CD4-positive, alpha-beta T cell (primary cell): ENCODE measurements at regions not wholly inside any gene's neighbourhood (a gene's known extent, or its start where the extent isn't known, plus 50 kb on each side); places are given as distances from the start of the nearest gene placed in this dataset.
"Not testable (repeated sequence)": the region's sequence is repeated elsewhere in the genome, so short reads cannot be mapped to it uniquely, and the experiment has no call there.

Experiments used
- ATAC-seq: fragments of 200-7000 bp; cut with Tn5 transposase; one replicate; pipeline ENCODE4 v1.10.0; 2022; ENCODE audit warnings: mild to moderate bottlenecking; ENCODE audit not compliant: poor library complexity
- CTCF ChIA-PET: fragments of 350-600 bp; sonication (Branson Sonifier 250); formaldehyde crosslinking; loops from one replicate; lab custom pipeline; 2021; ENCODE audit warnings: antibody characterized with exemption, inconsistent platforms; lab: Charles Lee
- POLR2A ChIA-PET: fragments of 350-600 bp; sonication (Branson Sonifier 250); formaldehyde crosslinking; loops from one replicate; lab custom pipeline; 2021; ENCODE audit warnings: antibody characterized with exemption, inconsistent platforms; lab: Charles Lee
- DNase-seq, 14 experiments: peaks; one replicate each; pipeline ENCODE4 v3.0.0-alpha.2; 2013 to 2020; ENCODE audit warnings: mixed read lengths in 2 of 14
- H3K27ac ChIP-seq, 2 donors: one replicate each; pipeline versions ENCODE4 v1.5.1 to v1.7.0; 2013; ENCODE audit warnings: low read length in 2 of 2, low read depth in 1 of 2, mild to moderate bottlenecking in 1 of 2
- H3K27me3 ChIP-seq, 2 experiments: 1 replicate in 1 of 2; 2 replicates in 1 of 2; pipeline versions ENCODE4 v1.6.1 to v1.7.0; 2013; ENCODE audit warnings: low read length in 2 of 2, control low read depth in 1 of 2, mild to moderate bottlenecking in 1 of 2, moderate library complexity in 1 of 2; ENCODE audit not compliant: insufficient read depth in 2 of 2, control insufficient read depth in 1 of 2
- H3K36me3 ChIP-seq: one replicate; pipeline ENCODE4 v1.6.1; 2013; ENCODE audit warnings: low read length, control low read depth; ENCODE audit not compliant: insufficient read depth
- H3K4me1 ChIP-seq: one replicate; pipeline ENCODE4 v1.6.1; 2013; ENCODE audit warnings: low read length, control low read depth; ENCODE audit not compliant: insufficient read depth
- H3K4me3 ChIP-seq: one replicate; pipeline ENCODE4 v1.5.1; 2013; ENCODE audit warnings: mild to moderate bottlenecking, low read length, moderate library complexity
- H3K9me3 ChIP-seq, 2 experiments: 1 replicate in 1 of 2; 2 replicates in 1 of 2; pipeline versions ENCODE4 v1.6.1 to v1.7.0; 2013; ENCODE audit warnings: low read length in 2 of 2, mild to moderate bottlenecking in 2 of 2, control low read depth in 1 of 2, moderate library complexity in 1 of 2; ENCODE audit not compliant: control insufficient read depth in 1 of 2, insufficient read depth in 1 of 2
- H3K27ac Mint-ChIP-seq: one replicate; pipeline ENCODE4 v1.8.0; 2020; ENCODE audit warnings: mixed read lengths
- H3K27me3 Mint-ChIP-seq: one replicate; pipeline ENCODE4 v1.8.0; 2021; ENCODE audit warnings: mixed read lengths
- H3K36me3 Mint-ChIP-seq: one replicate; pipeline ENCODE4 v1.8.0; 2021; ENCODE audit warnings: low read depth, mixed read lengths
- H3K4me1 Mint-ChIP-seq: one replicate; pipeline ENCODE4 v1.8.0; 2021; ENCODE audit warnings: low read depth, mixed read lengths
- H3K4me3 Mint-ChIP-seq: one replicate; pipeline ENCODE4 v1.8.0; 2020; ENCODE audit warnings: mild to moderate bottlenecking, mixed read lengths
- H3K9me3 Mint-ChIP-seq: one replicate; pipeline ENCODE4 v1.8.0; 2020; ENCODE audit warnings: mixed read lengths
- CTCF ChIP-seq: fragments of 200-600 bp; IDR thresholded peaks from one replicate; pipeline ENCODE4 v1.8.0; 2022; ENCODE audit warnings: antibody characterized with exemption, mild to moderate bottlenecking
- intact Hi-C, 2 experiments: fragments of 100-400 bp; cut with DNase I in 1 of 2; cut with micrococcal nuclease in 1 of 2; formaldehyde crosslinking; loops; one replicate each; pipeline versions ENCODE4 v1.15.1 to v1.9.0; 2023 to 2025; cut with DNase I, micrococcal nuclease

- H3K4me1 Mint-ChIP-seq, H3K9me3 Mint-ChIP-seq, H3K27ac Mint-ChIP-seq, H3K27ac ChIP-seq, H3K4me3 ChIP-seq, ATAC-seq, POLR2A ChIA-PET, intact Hi-C loops, H3K27me3 ChIP-seq, H3K4me3 Mint-ChIP-seq, CTCF ChIA-PET, H3K27me3 Mint-ChIP-seq, H3K36me3 ChIP-seq, H3K36me3 Mint-ChIP-seq, H3K4me1 ChIP-seq, DNase-seq, H3K9me3 ChIP-seq: not testable (repeated sequence)
These were observed 150.9 kb upstream of the TEX13D start for GRCh38 chrX:124181515-124181914.

- ATAC-seq: no peak
- no peaks in the 10 kb centered on the region for H3K4me1 Mint-ChIP-seq
- intact Hi-C loops: no loop called here
These were observed 142.0 kb upstream of the TEX13D start for GRCh38 chrX:124190440-124190839.

GRCh38 chrX:124194199-124194598 lies 138.3 kb upstream of the TEX13D start:
- CTCF ChIA-PET: no interaction called here
- intact Hi-C loops: no loop called here
- Histone ChIP-seq H3K27me3 (no peaks in the 10 kb centered on the region), H3K9me3 (no peaks in the 10 kb centered on the region), H3K4me3 (no peak overlapping the region), H3K27ac (no peak overlapping the region), H3K4me1 (no peaks in the 10 kb centered on the region), H3K36me3 (no peaks in the 10 kb centered on the region)
- TF ChIP-seq CTCF: no peak
- no peaks in the 10 kb centered on the region for H3K36me3 Mint-ChIP-seq
- no peak for ATAC-seq
- no peak overlapping the region for H3K27ac Mint-ChIP-seq
- no peaks in the 10 kb centered on the region for H3K27me3 Mint-ChIP-seq
- DNase-seq: no peak
- no peaks in the 10 kb centered on the region for H3K9me3 Mint-ChIP-seq
- H3K4me3 Mint-ChIP-seq: no peak overlapping the region
- POLR2A ChIA-PET: no interaction called here
- H3K4me1 Mint-ChIP-seq: no peaks in the 10 kb centered on the region

More at GRCh38 chrX:124190440-124190839, 142.0 kb upstream of the TEX13D start:
- ChIA-PET CTCF (no interaction called here), POLR2A (no interaction called here)
- H3K27me3 Mint-ChIP-seq: no peaks in the 10 kb centered on the region
- Histone ChIP-seq H3K4me1 (no peaks in the 10 kb centered on the region), H3K27me3 (no peaks in the 10 kb centered on the region), H3K36me3 (no peaks in the 10 kb centered on the region), H3K4me3 (no peak overlapping the region), H3K9me3 (no peaks in the 10 kb centered on the region), H3K27ac (no peak overlapping the region)
- DNase-seq: no peak
- TF ChIP-seq CTCF: no peak
- no peaks in the 10 kb centered on the region for H3K9me3 Mint-ChIP-seq
- H3K27ac Mint-ChIP-seq: no peak overlapping the region
- no peak overlapping the region for H3K4me3 Mint-ChIP-seq
- no peaks in the 10 kb centered on the region for H3K36me3 Mint-ChIP-seq

GRCh38 chrX:124194901-124195300 lies 137.6 kb upstream of the TEX13D start:
- Mint-ChIP-seq H3K27ac (no peak overlapping the region), H3K4me1 (no peaks in the 10 kb centered on the region), H3K36me3 (no peaks in the 10 kb centered on the region), H3K9me3 (no peaks in the 10 kb centered on the region), H3K27me3 (no peaks in the 10 kb centered on the region), H3K4me3 (no peak overlapping the region)
- ChIA-PET CTCF (no interaction called here), POLR2A (no interaction called here)
- Histone ChIP-seq H3K27ac (no peak overlapping the region), H3K4me3 (no peak overlapping the region), H3K4me1 (no peaks in the 10 kb centered on the region), H3K27me3 (no peaks in the 10 kb centered on the region), H3K9me3 (no peaks in the 10 kb centered on the region), H3K36me3 (no peaks in the 10 kb centered on the region)
- DNase-seq (no peak), ATAC-seq (no peak)
- no peak for TF ChIP-seq CTCF
- intact Hi-C loops: no loop called here
